GM19238 (cell line): ENCODE measurements at regions not wholly inside any gene's neighbourhood (a gene's known extent, or its start where the extent isn't known, plus 50 kb on each side); places are given as distances from the start of the nearest gene placed in this dataset.

Source experiments
- DNase-seq: peaks from one replicate; pipeline ENCODE4 v3.0.0; 2011; ENCODE audit warnings: low spot score; ENCODE audit not compliant: insufficient read length

- DNase-seq, result no peak
Measured at GRCh38 chr2:58926112-58926511, 685.0 kb upstream of the FANCL start.

- no peak for DNase-seq
Measured at GRCh38 chr2:58925676-58926081, 684.6 kb upstream of the FANCL start.

- DNase-seq, result no peak
Measured at GRCh38 chr2:58923869-58924268, 682.7 kb upstream of the FANCL start.

- DNase-seq, result no peak
Measured at GRCh38 chr2:58922245-58922644, 681.1 kb upstream of the FANCL start.

- no peak for DNase-seq
Measured at GRCh38 chr2:58921676-58922075, 680.6 kb upstream of the FANCL start.

- DNase-seq, result no peak
Measured at GRCh38 chr2:58920001-58920400, 678.9 kb upstream of the FANCL start.

- no peak for DNase-seq
Measured at GRCh38 chr2:58919316-58919715, 678.2 kb upstream of the FANCL start.

GRCh38 chr2:58918141-58918540, 677.0 kb upstream of the FANCL start:
- DNase-seq, result no peak

- no peak for DNase-seq
Measured at GRCh38 chr2:58917596-58917995, 676.5 kb upstream of the FANCL start.

GRCh38 chr2:58916063-58916462, 674.9 kb upstream of the FANCL start:
- DNase-seq, result no peak

GRCh38 chr2:58914733-58915505, 673.8 kb upstream of the FANCL start:
- no peak for DNase-seq

GRCh38 chr2:58913082-58913726, 672.1 kb upstream of the FANCL start:
- no peak for DNase-seq

GRCh38 chr2:58911877-58912276, 670.8 kb upstream of the FANCL start:
- DNase-seq, result no peak

- DNase-seq, result no peak
Measured at GRCh38 chr2:58908501-58909154, 667.5 kb upstream of the FANCL start.

- no peak for DNase-seq
Measured at GRCh38 chr2:58907644-58908043, 666.5 kb upstream of the FANCL start.

- no peak for DNase-seq
Measured at GRCh38 chr2:58906081-58906645, 665.0 kb upstream of the FANCL start.

- no peak for DNase-seq
Measured at GRCh38 chr2:58904095-58904494, 663.0 kb upstream of the FANCL start.

GRCh38 chr2:58903427-58903826, 662.3 kb upstream of the FANCL start:
- no peak for DNase-seq

GRCh38 chr2:58900246-58901027, 659.3 kb upstream of the FANCL start:
- no peak for DNase-seq

- DNase-seq, result no peak
Measured at GRCh38 chr2:58899692-58900091, 658.6 kb upstream of the FANCL start.

- no peak for DNase-seq
Measured at GRCh38 chr2:58896638-58897037, 655.5 kb upstream of the FANCL start.
